Breast epithelium (tissue), 3 donors: ENCODE measurements at regions not wholly inside any gene's neighbourhood (a gene's known extent, or its start where the extent isn't known, plus 50 kb on each side); places are given as distances from the start of the nearest gene placed in this dataset.

Experiments used
- POLR2A ChIP-seq: fragments of 450-650 bp; IDR thresholded peaks from one replicate; pipeline ENCODE4 v1.6.1; 2016; ENCODE audit warnings: antibody characterized with exemption, mild to moderate bottlenecking, moderate library complexity
- TF ChIP-seq, protein P1 (sequence below), 3 donors: fragments of 450-650 bp; IDR thresholded peaks; one replicate each; pipeline ENCODE4 v1.5.1; 2016 to 2017; ENCODE audit warnings: antibody characterized with exemption in 3 of 3, mild to moderate bottlenecking in 3 of 3, moderate library complexity in 3 of 3

- no peak for TF ChIP-seq POLR2A
- TF ChIP-seq, protein P1, sequence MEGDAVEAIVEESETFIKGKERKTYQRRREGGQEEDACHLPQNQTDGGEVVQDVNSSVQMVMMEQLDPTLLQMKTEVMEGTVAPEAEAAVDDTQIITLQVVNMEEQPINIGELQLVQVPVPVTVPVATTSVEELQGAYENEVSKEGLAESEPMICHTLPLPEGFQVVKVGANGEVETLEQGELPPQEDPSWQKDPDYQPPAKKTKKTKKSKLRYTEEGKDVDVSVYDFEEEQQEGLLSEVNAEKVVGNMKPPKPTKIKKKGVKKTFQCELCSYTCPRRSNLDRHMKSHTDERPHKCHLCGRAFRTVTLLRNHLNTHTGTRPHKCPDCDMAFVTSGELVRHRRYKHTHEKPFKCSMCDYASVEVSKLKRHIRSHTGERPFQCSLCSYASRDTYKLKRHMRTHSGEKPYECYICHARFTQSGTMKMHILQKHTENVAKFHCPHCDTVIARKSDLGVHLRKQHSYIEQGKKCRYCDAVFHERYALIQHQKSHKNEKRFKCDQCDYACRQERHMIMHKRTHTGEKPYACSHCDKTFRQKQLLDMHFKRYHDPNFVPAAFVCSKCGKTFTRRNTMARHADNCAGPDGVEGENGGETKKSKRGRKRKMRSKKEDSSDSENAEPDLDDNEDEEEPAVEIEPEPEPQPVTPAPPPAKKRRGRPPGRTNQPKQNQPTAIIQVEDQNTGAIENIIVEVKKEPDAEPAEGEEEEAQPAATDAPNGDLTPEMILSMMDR (IDR thresholded peaks at IDR 0.05): no peak
These were observed 483.2 kb upstream of the MKI67 start for GRCh38 chr10:128609460-128609859.
